ENCODE measurements at regions not wholly inside any gene's neighbourhood (a gene's known extent, or its start where the extent isn't known, plus 50 kb on each side); places are given as distances from the start of the nearest gene placed in this dataset.
"Not testable (repeated sequence)": the region's sequence is repeated elsewhere in the genome, so short reads cannot be mapped to it uniquely, and the experiment has no call there.

GRCh38 chr17:20855910-20856470 lies 186.8 kb downstream of the USP22 start:
- TF ChIP-seq POLR2A (IDR thresholded peaks at IDR 0.05; ENCODE audit: borderline replicate concordance, extremely low read depth, insufficient read depth, insufficient read length); POLR2AphosphoS5 (IDR thresholded peaks at IDR 0.05; ENCODE audit: low read depth, low read length); CTCF (IDR thresholded peaks at IDR 0.05 in 2 of 3, conservative IDR thresholded peaks at IDR 0.05 in 1 of 3; ENCODE audit: borderline replicate concordance in 1 of 3, insufficient read depth in 1 of 3, low read depth in 2 of 3, low read length in 2 of 3); REST (IDR thresholded peaks at IDR 0.05; ENCODE audit: low read depth); RAD21 (IDR thresholded peaks at IDR 0.05; ENCODE audit: low read depth): not testable (repeated sequence)

Measured in HCT116 (cell line).